ENCODE measurements at regions not wholly inside any gene's neighbourhood (a gene's known extent, or its start where the extent isn't known, plus 50 kb on each side); places are given as distances from the start of the nearest gene placed in this dataset.

- CTCF ChIA-PET: no interaction called here
- no peak overlapping the region for H3K4me3 ChIP-seq (ENCODE audit: low read depth, low read length)
- no peak for DNase-seq (ENCODE audit: low read depth, low spot score)
- no peak for TF ChIP-seq CTCF (IDR thresholded peaks at IDR 0.05; ENCODE audit: insufficient read depth, low read length, missing control alignments)
- POLR2A ChIA-PET: no interaction called here
Observed at GRCh38 chr6:22921828-22922227, 352.5 kb downstream of the HDGFL1 start.

- no peak for TF ChIP-seq CTCF (IDR thresholded peaks at IDR 0.05; ENCODE audit: insufficient read depth, low read length, missing control alignments)
- ChIA-PET CTCF (no interaction called here), POLR2A (no interaction called here)
- no peak overlapping the region for H3K4me3 ChIP-seq (ENCODE audit: low read depth, low read length)
- DNase-seq (ENCODE audit: low read depth, low spot score): no peak
Observed at GRCh38 chr6:22925304-22925835, 356.0 kb downstream of the HDGFL1 start.

- no peak for DNase-seq (ENCODE audit: low read depth, low spot score)
- CTCF ChIA-PET: no interaction called here
Observed at GRCh38 chr6:22925920-22926789, 356.8 kb downstream of the HDGFL1 start.

GRCh38 chr6:22926790-22927354 is 357.5 kb downstream of the HDGFL1 start:
- DNase-seq (ENCODE audit: low read depth, low spot score): no peak
- ChIA-PET POLR2A (no interaction called here), CTCF (no interaction called here)
- H3K4me3 ChIP-seq (ENCODE audit: low read depth, low read length): no peak overlapping the region
- TF ChIP-seq CTCF (IDR thresholded peaks at IDR 0.05; ENCODE audit: insufficient read depth, low read length, missing control alignments): no peak

More at GRCh38 chr6:22925920-22926789, 356.8 kb downstream of the HDGFL1 start:
- POLR2A ChIA-PET: no interaction called here
- TF ChIP-seq CTCF (IDR thresholded peaks at IDR 0.05; ENCODE audit: insufficient read depth, low read length, missing control alignments): no peak
- H3K4me3 ChIP-seq (ENCODE audit: low read depth, low read length): no peak overlapping the region

- no peak overlapping the region for H3K4me3 ChIP-seq (ENCODE audit: low read depth, low read length)
- POLR2A ChIA-PET: no interaction called here
- no peak for TF ChIP-seq CTCF (IDR thresholded peaks at IDR 0.05; ENCODE audit: insufficient read depth, low read length, missing control alignments)
- CTCF ChIA-PET: no interaction called here
- DNase-seq (ENCODE audit: low read depth, low spot score): no peak
Observed at GRCh38 chr6:22928775-22929174, 359.4 kb downstream of the HDGFL1 start.

GRCh38 chr6:22929311-22929985 is 360.1 kb downstream of the HDGFL1 start:
- H3K4me3 ChIP-seq (ENCODE audit: low read depth, low read length): no peak overlapping the region
- POLR2A ChIA-PET: no interaction called here
- TF ChIP-seq CTCF (IDR thresholded peaks at IDR 0.05; ENCODE audit: insufficient read depth, low read length, missing control alignments): no peak
- CTCF ChIA-PET: no interaction called here
- DNase-seq (ENCODE audit: low read depth, low spot score): no peak
